MM.1S (cell line): ENCODE measurements at regions not wholly inside any gene's neighbourhood (a gene's known extent, or its start where the extent isn't known, plus 50 kb on each side); places are given as distances from the start of the nearest gene placed in this dataset.

Experiments
- EZH2 ChIP-seq: fragments of 300-600 bp; sonication (generic); optimal IDR thresholded peaks from 2 replicates; pipeline ENCODE3; 2017; ENCODE audit warnings: low read depth, mild to moderate bottlenecking, antibody characterized with exemption, low read length, mixed read lengths
- EZH2phosphoT487 ChIP-seq: fragments of 300-600 bp; sonication (generic); IDR thresholded peaks from 2 replicates; pipeline ENCODE4 v1.6.1; 2018; ENCODE audit warnings: antibody characterized with exemption, low read length
- TF ChIP-seq, protein P1 (sequence below): fragments of 300-600 bp; sonication (generic); IDR thresholded peaks from 2 replicates; pipeline ENCODE4 v1.5.1; 2016; ENCODE audit warnings: antibody characterized with exemption, low read length, mixed read lengths

DNA sequence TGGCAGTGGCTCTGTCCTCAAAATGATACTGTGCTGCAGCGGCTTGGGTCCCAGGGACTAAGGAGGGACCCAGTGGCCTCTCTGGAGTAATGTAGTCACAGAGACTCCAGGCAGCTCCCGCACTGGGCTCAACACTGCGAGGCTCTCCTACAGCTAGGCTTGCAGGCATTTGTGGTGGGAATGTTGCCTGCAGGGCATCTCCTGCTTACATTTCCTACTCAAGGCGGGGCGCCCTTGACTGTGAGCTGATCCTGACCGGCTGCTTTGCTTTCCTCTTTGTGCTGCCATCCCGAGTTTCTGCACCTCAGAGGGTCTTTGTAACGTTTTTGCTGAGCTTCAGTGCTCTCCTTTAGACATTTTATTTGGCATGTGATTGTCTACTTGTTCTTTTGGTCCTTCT is 177.4 kb upstream of the FN1 start:
- TF ChIP-seq, protein P1, sequence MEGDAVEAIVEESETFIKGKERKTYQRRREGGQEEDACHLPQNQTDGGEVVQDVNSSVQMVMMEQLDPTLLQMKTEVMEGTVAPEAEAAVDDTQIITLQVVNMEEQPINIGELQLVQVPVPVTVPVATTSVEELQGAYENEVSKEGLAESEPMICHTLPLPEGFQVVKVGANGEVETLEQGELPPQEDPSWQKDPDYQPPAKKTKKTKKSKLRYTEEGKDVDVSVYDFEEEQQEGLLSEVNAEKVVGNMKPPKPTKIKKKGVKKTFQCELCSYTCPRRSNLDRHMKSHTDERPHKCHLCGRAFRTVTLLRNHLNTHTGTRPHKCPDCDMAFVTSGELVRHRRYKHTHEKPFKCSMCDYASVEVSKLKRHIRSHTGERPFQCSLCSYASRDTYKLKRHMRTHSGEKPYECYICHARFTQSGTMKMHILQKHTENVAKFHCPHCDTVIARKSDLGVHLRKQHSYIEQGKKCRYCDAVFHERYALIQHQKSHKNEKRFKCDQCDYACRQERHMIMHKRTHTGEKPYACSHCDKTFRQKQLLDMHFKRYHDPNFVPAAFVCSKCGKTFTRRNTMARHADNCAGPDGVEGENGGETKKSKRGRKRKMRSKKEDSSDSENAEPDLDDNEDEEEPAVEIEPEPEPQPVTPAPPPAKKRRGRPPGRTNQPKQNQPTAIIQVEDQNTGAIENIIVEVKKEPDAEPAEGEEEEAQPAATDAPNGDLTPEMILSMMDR: no peak
- TF ChIP-seq EZH2 (no peak), EZH2phosphoT487 (no peak)
